GM21390 (cell line): ENCODE measurements at regions not wholly inside any gene's neighbourhood (a gene's known extent, or its start where the extent isn't known, plus 50 kb on each side); places are given as distances from the start of the nearest gene placed in this dataset.
A peak's percentile ranks its signal among the peaks of the same experiment; 100 is the strongest.
"Not testable (repeated sequence)": the region's sequence is repeated elsewhere in the genome, so short reads cannot be mapped to it uniquely, and the experiment has no call there.

Source experiments
- ATAC-seq: cut with Tn5 transposase; IDR thresholded peaks from one replicate; pipeline ENCODE4 v1.9.1; 2021; ENCODE audit not compliant: unreplicated experiment

GRCh38 chr2:195471163-195471562 is 185.9 kb upstream of the SLC39A10 start:
- ATAC-seq: no peak

DNA sequence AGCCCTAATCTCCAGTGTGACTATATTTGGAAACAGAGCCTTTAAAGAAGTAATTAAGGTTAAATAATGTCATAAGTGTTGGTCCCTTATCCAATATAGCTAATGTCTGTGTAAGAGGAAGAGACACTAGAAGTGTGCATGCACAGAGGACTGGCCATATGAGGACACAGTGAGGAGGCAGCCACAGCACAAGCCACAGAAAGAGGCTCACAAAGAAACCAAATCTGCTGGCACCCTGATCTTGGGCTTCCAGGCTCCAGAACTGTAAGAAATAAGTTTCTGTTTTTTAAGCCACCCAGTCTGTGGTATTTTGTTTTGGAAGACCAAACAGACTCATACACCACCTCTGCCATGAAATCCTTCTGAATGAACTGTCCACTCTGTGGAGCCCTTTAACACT is 186.4 kb upstream of the SLC39A10 start:
- ATAC-seq: no peak

GRCh38 chr2:195468771-195469170 is 188.3 kb upstream of the SLC39A10 start:
- peak; percentile 79 for ATAC-seq

GRCh38 chr2:195466427-195466826 is 190.6 kb upstream of the SLC39A10 start:
- ATAC-seq: no peak

GRCh38 chr2:195461010-195461409 is 196.0 kb upstream of the SLC39A10 start:
- ATAC-seq: no peak

DNA sequence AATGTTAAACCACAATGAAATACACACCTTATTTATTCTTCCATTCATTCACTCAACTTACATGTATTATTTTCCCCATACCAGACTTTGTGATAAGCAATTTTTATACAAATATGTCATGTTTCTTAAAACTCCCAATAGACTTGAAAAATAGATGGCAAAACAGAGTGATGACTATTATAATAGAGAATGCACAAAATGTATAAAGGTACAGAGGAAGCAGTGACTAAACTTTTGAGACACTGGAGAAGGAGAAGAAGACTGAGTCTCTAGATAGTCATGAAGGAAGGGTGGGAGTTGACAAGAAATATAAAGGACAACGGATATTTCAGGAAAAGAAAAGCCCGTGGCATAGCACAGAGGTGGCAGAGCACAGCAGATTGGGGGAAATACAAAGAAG is 198.1 kb upstream of the SLC39A10 start:
- ATAC-seq: no peak

DNA sequence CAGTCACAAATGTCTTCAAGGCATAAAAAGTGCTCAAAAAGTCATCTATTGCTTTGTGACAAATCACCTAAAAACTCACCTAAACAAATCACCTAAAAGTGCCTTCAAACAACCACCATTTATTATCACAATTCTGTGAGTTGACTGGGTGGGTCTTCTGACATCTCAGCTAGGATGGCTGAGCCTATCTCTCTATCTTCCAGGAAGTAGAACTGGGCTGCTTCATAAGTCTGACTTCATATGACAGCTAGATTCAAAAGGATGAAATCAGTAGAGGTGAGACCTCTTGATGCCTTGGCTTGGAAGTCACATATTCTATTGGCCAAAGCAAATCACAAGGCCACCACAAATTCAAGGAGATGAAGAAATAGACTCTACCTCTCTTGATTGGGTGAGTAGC is 199.2 kb upstream of the SLC39A10 start:
- no peak for ATAC-seq

DNA sequence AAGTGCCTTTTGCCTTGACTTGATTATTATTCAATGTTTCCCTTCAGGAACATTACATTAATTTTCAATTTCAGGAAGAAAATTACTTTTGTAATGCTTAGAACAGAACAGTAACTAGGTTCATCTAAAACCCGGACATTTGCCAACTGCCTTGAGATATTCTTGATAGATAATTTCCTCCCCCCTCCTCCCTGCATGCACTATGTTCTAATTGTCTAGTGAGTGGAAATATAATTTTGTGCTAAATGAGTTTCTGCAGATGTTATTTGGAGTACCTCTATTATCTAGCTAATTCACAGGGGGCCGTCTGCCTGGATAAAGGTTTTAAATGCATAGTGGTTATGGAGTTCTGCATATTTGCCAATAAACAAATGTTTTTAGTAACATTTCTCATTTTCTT is 200.3 kb upstream of the SLC39A10 start:
- ATAC-seq: no peak

- ATAC-seq: no peak
These were observed 205.9 kb upstream of the SLC39A10 start for GRCh38 chr2:195451160-195451559.

DNA sequence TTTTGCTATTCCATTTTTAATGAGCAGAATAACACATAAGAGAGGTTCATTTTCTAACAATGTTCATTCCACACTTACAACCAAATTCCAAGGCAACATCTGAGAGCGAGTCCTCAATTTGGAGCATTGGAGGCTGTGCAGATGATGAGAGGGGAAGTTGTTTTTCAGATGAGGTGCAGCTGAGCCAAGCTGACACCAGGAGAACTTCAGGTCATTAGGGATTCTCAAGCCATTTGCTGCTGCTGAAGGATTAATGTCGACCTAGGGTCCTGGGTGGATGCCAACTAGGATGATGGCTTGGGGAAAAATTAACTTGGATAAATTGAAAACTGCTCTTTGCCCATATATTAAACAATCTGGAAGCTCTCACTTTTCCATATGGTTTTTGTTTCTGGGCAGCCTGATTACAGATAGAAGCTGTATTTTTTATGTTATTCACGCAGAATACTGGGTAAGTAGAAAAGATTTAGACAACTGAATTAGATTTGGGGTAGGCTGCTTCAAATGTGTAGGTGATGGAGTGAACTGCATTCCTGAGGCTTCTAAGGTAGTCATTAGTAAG is 206.4 kb upstream of the SLC39A10 start:
- no peak for ATAC-seq

DNA sequence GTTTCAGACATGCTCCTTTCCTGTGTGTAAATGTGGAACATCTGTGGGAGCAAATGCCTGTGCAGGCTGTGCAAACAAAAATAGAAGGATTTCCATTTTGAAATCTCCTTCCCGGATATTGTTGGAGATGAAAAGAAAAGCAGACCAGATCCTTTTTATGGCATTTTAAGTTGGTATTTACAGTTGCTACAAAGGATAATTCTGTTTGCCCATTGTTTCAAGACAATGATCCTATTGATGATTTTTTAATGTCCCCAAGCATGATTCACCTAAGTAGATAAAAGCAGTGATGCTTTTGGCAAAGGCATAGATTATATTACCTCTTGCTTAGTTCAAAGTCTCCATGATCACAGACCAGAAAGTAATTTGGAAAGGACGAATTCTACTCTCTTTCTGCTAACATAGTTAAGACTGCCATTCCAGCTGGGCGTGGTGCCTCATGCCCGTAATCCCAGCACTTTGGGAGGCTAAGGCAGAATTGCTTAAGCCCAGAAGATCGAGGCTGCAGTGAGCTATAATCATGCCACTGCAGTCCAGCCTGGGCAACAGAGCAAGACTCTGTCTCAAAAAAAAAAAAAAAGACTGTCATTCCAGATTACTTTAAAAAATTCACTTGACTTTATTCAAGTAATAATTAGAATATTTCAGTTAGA is 209.6 kb upstream of the SLC39A10 start:
- ATAC-seq: no peak

DNA sequence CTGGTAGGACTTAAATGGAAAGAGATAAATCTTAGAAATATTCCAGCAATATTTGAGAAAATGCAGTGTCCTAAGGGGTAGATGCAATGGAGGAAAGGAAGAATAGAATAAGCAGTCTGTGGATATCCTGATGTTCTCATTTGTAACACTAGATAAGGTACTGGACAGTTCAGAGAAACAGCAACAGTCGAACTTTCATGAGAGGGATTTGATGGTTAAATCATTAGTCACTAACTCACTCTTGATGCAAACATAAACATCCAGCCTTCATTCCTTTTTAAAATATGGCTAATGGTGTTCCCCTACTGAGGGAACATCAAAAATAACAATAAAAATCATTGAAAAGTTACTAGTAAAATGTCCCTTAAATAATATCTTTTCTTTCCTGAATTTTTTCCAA is 211.4 kb upstream of the SLC39A10 start:
- ATAC-seq: no peak

- no peak for ATAC-seq
These were observed 213.1 kb upstream of the SLC39A10 start for GRCh38 chr2:195443926-195444325.

DNA sequence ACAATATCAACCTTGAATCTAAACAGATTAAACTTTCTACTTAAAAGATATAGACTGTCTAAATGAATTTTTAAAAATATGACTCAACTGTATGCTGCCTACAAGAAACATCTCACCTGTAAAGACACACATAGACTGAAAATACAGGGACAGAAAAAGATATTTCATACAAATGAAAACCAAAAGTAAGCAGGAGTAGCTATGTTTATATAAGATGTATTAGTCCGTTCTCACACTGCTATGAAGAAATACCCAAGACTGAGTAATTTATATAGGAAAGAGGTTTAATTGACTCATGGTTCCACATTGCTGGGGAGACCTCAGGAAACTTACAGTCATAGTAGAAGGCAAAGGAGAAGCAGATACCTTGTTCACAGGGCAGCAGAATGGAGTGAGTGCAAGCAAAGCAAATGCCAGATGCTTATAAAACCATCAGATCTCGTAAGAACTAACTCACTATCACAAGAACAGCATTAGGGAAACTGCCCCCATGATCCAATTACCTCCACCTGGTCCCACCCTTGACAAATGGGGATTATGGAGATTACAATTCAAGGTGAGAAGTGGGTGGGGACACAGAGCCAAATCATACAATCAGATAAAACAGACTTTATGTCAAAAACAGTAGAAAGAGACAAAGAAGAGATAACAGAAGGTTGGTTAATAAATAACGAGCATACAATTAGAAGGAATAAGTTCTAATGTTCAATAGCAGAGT is 214.4 kb upstream of the SLC39A10 start:
- no peak for ATAC-seq

- ATAC-seq: no peak
These were observed 218.3 kb upstream of the SLC39A10 start for GRCh38 chr2:195438692-195439091.

- ATAC-seq: no peak
These were observed 219.5 kb upstream of the SLC39A10 start for GRCh38 chr2:195437521-195437920.

DNA sequence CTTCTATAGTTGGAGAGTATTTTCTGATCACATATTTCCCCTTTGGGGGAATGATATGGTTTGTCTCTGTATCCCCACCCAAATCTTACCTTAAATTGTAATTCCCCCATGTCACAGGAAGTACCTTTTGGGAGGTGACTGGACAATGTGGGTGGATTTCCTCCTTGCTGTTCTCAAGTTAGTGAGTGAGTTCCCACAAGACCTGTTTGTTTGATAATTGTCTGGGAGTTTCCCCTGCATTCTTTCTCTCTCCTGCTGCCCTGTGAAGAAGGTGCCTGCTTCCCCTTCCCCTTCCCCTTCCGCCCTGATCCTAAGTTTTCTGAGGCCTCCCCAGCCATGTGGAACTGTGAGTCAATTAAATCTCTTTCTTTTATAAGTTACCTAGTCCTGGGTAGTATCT is 222.7 kb upstream of the SLC39A10 start:
- ATAC-seq: no peak

GRCh38 chr2:195433729-195434128 is 223.3 kb upstream of the SLC39A10 start:
- not testable (repeated sequence) for ATAC-seq

- no peak for ATAC-seq
These were observed 228.4 kb upstream of the SLC39A10 start for GRCh38 chr2:195428673-195429072.

DNA sequence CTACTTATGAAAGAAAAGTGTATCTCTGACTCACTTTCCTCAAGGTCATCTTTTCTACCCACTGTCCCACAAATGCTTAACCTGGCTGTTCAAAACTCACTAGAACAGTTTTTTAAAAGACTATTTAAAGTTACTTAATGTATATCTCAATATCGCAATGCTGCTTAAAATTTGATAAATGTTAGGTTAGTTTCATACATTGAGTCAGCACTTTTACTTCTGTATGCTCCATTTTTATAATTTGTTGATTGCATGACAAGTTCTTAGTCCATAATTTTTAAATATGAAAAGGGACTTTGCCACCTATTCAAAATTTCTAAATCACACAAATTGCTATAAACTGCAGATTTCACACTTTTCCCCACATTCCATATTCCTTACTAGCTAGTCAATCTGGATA is 231.7 kb upstream of the SLC39A10 start:
- no peak for ATAC-seq

DNA sequence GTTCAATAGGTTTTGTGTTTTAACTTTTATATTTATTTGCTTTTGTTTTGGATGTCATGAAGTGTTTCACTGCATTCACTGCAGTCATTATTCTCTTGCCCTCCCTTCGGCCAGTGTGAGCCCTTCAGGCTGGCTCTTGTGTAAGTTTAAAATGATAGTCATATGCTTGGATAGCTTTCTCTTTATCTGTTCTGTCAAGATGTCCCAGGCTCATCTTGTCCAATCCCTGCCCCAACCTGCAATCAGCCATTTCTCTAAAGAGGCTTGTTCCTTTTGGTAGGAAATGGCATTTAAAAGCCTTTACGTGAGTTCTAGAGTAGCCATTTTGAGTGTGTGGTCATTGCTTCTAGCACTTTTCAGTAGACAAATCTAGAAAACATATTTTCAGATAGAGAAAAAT is 238.0 kb upstream of the SLC39A10 start:
- no peak for ATAC-seq

DNA sequence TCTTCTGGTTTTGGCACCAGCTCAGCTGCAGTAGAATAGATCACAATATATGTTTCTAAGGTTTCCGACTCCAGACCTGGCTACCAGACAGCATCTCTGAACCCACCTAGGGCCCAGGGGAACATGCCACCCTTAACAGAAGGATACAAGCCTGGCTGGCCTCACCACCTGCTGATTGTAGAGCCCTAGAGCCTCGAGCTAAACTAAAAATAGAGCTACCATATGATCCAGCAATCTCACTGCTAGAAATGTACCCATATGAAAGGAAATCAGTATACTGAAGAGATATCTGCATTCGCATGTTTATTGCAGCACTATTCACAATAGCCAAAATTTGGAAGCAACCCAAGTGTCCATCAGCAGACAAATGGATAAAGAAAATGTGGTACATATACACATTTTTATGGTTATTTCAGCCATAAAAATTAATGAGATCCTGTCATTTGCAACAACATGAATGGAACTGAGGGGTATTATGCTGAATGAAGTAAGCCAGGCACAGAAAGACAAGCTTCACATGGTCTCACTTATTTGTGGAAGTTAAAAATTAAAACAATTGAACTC is 242.4 kb upstream of the SLC39A10 start:
- ATAC-seq: no peak
